Adipocyte (in vitro differentiated cells): ENCODE measurements at regions not wholly inside any gene's neighbourhood (a gene's known extent, or its start where the extent isn't known, plus 50 kb on each side); places are given as distances from the start of the nearest gene placed in this dataset.
"Not testable (repeated sequence)": the region's sequence is repeated elsewhere in the genome, so short reads cannot be mapped to it uniquely, and the experiment has no call there.

ENCODE experiments used
- DNase-seq: peaks from one replicate; pipeline ENCODE4 v3.0.0-alpha.2; 2015; ENCODE audit warnings: low read depth
- H3K27me3 ChIP-seq: replicated peaks from 2 replicates; pipeline ENCODE4 v1.7.0; 2013; ENCODE audit warnings: mild to moderate bottlenecking, low read length, moderate library complexity; ENCODE audit not compliant: control insufficient read depth, insufficient read depth
- H3K36me3 ChIP-seq: 2 replicates; pipeline ENCODE4 v1.7.0; 2013; ENCODE audit warnings: low read length, mild to moderate bottlenecking, moderate library complexity; ENCODE audit not compliant: control insufficient read depth, insufficient read depth, severe bottlenecking
- H3K4me1 ChIP-seq: 2 replicates; pipeline ENCODE4 v1.7.0; 2013; ENCODE audit warnings: mild to moderate bottlenecking, low read length, moderate library complexity; ENCODE audit not compliant: control insufficient read depth, insufficient read depth
- H3K4me3 ChIP-seq: 2 replicates; pipeline ENCODE4 v1.7.0; 2013; ENCODE audit warnings: mild to moderate bottlenecking, low read length, moderate library complexity
- H3K9ac ChIP-seq: 2 replicates; pipeline ENCODE4 v1.7.0; 2013; ENCODE audit warnings: mild to moderate bottlenecking, low read length, moderate library complexity
- H3K9me3 ChIP-seq: 2 replicates; pipeline ENCODE4 v1.7.0; 2013; ENCODE audit warnings: mild to moderate bottlenecking, low read length, moderate library complexity; ENCODE audit not compliant: control insufficient read depth

- H3K27me3 ChIP-seq, DNase-seq, H3K4me1 ChIP-seq, H3K9ac ChIP-seq, H3K4me3 ChIP-seq, H3K9me3 ChIP-seq, H3K36me3 ChIP-seq: not testable (repeated sequence)
These were observed 1372.6 kb downstream of the FOXD4L5 start for GRCh38 chr9:63912451-63912850.

GRCh38 chr9:63909076-63909475 lies 1375.9 kb downstream of the FOXD4L5 start:
- not testable (repeated sequence) for H3K9ac ChIP-seq, H3K4me1 ChIP-seq, H3K9me3 ChIP-seq, H3K4me3 ChIP-seq, H3K27me3 ChIP-seq, H3K36me3 ChIP-seq, DNase-seq

- not testable (repeated sequence) for H3K27me3 ChIP-seq, H3K36me3 ChIP-seq, H3K4me1 ChIP-seq, DNase-seq, H3K9ac ChIP-seq, H3K9me3 ChIP-seq, H3K4me3 ChIP-seq
These were observed 1385.3 kb downstream of the FOXD4L5 start for GRCh38 chr9:63899637-63900190.

- H3K9me3 ChIP-seq, H3K4me3 ChIP-seq, DNase-seq, H3K4me1 ChIP-seq, H3K36me3 ChIP-seq, H3K27me3 ChIP-seq, H3K9ac ChIP-seq: not testable (repeated sequence)
These were observed 1403.6 kb downstream of the FOXD4L5 start for GRCh38 chr9:63881386-63881785.

GRCh38 chr9:63876380-63876779 lies 1408.6 kb downstream of the FOXD4L5 start:
- not testable (repeated sequence) for H3K9me3 ChIP-seq

GRCh38 chr9:63859475-63860215 lies 1425.4 kb downstream of the FOXD4L5 start:
- Histone ChIP-seq H3K9me3 (no peaks in the 10 kb centered on the region), H3K4me1 (no peaks in the 10 kb centered on the region), H3K9ac (peak overlapping the region; percentile 42), H3K4me3 (peak overlapping the region; percentile 66), H3K27me3 (no peaks in the 10 kb centered on the region), H3K36me3 (no peaks in the 10 kb centered on the region)
- no peak for DNase-seq

More at GRCh38 chr9:63876380-63876779, 1408.6 kb downstream of the FOXD4L5 start:
- not testable (repeated sequence) for H3K27me3 ChIP-seq, H3K36me3 ChIP-seq, DNase-seq, H3K4me1 ChIP-seq, H3K9ac ChIP-seq, H3K4me3 ChIP-seq

GRCh38 chr9:63859090-63859474 lies 1425.9 kb downstream of the FOXD4L5 start:
- H3K36me3 ChIP-seq, DNase-seq, H3K4me1 ChIP-seq, H3K9me3 ChIP-seq, H3K27me3 ChIP-seq: not testable (repeated sequence)
- peak overlapping the region; percentile 42 for H3K9ac ChIP-seq
- H3K4me3 ChIP-seq: peak overlapping the region; percentile 66

- not testable (repeated sequence) for H3K4me1 ChIP-seq, H3K27me3 ChIP-seq, H3K4me3 ChIP-seq, H3K9ac ChIP-seq, H3K36me3 ChIP-seq, H3K9me3 ChIP-seq, DNase-seq
These were observed 1431.8 kb downstream of the FOXD4L5 start for GRCh38 chr9:63853140-63853751.

GRCh38 chr9:63824804-63825203 lies 1460.2 kb downstream of the FOXD4L5 start:
- H3K9ac ChIP-seq, H3K9me3 ChIP-seq, DNase-seq, H3K36me3 ChIP-seq, H3K4me1 ChIP-seq, H3K4me3 ChIP-seq, H3K27me3 ChIP-seq: not testable (repeated sequence)

- not testable (repeated sequence) for H3K9me3 ChIP-seq, H3K9ac ChIP-seq, H3K27me3 ChIP-seq, H3K4me1 ChIP-seq, H3K36me3 ChIP-seq, H3K4me3 ChIP-seq
- peak; percentile 9 for DNase-seq
These were observed 1461.4 kb downstream of the FOXD4L5 start for GRCh38 chr9:63823375-63824201.

- not testable (repeated sequence) for H3K9ac ChIP-seq, H3K9me3 ChIP-seq, H3K36me3 ChIP-seq, H3K4me1 ChIP-seq, DNase-seq, H3K27me3 ChIP-seq, H3K4me3 ChIP-seq
These were observed 1462.2 kb downstream of the FOXD4L5 start for GRCh38 chr9:63822615-63823374.
